WTC11 (cell line): ENCODE measurements at regions not wholly inside any gene's neighbourhood (a gene's known extent, or its start where the extent isn't known, plus 50 kb on each side); places are given as distances from the start of the nearest gene placed in this dataset.

Experiments
- ATF1 ChIP-seq: sonication (generic); formaldehyde crosslinking; IDR thresholded peaks from 2 replicates; pipeline ENCODE4 v1.8.1; 2023; ENCODE audit warnings: mild to moderate bottlenecking, moderate library complexity, missing genetic modification reagents
- CREB1 ChIP-seq: sonication (generic); formaldehyde crosslinking; IDR thresholded peaks from 2 replicates; pipeline ENCODE4 v1.8.0; 2023; ENCODE audit warnings: mild to moderate bottlenecking, missing genetic modification reagents
- IRF2 ChIP-seq: sonication (generic); formaldehyde crosslinking; IDR thresholded peaks from 2 replicates; pipeline ENCODE4 v1.8.0; 2022; ENCODE audit warnings: low read depth, missing genetic modification reagents, borderline replicate concordance
- NR1H2 ChIP-seq: sonication (generic); formaldehyde crosslinking; IDR thresholded peaks from 2 replicates; pipeline ENCODE4 v1.9.0; 2021; ENCODE audit warnings: mild to moderate bottlenecking, moderate library complexity, missing genetic modification reagents
- OVOL2 ChIP-seq: fragments of 250-450 bp; sonication (Bioruptor Pico); IDR thresholded peaks from 2 replicates; pipeline ENCODE4 v1.9.0; 2021; ENCODE audit warnings: mild to moderate bottlenecking, borderline replicate concordance
- ZNF121 ChIP-seq: sonication (generic); formaldehyde crosslinking; IDR thresholded peaks from 2 replicates; pipeline ENCODE4 v1.8.0; 2023; ENCODE audit warnings: missing genetic modification reagents
- TF ChIP-seq, protein P1 (sequence below): fragments of 200-600 bp; IDR thresholded peaks from 2 replicates; pipeline ENCODE4 v1.8.0; 2022; ENCODE audit warnings: antibody characterized with exemption
- TF ChIP-seq, protein P2 (sequence below): sonication (generic); formaldehyde crosslinking; IDR thresholded peaks from 2 replicates; pipeline ENCODE4 v1.8.1; 2022; ENCODE audit warnings: low read depth, missing genetic modification reagents, borderline replicate concordance
- TF ChIP-seq, protein P3 (sequence below): sonication (generic); formaldehyde crosslinking; conservative IDR thresholded peaks from 2 replicates; pipeline ENCODE4 v1.8.1; 2022; ENCODE audit warnings: mild to moderate bottlenecking, missing genetic modification reagents
- TF ChIP-seq, protein P4 (sequence below): sonication (generic); formaldehyde crosslinking; IDR thresholded peaks from 2 replicates; pipeline ENCODE4 v1.8.0; 2023; ENCODE audit warnings: mild to moderate bottlenecking, missing genetic modification reagents
- TF ChIP-seq, protein P5 (sequence below): fragments of 250-450 bp; sonication (Bioruptor Pico); IDR thresholded peaks from 2 replicates; pipeline ENCODE4 v2.1.2; 2022; ENCODE audit warnings: mild to moderate bottlenecking, moderate library complexity

DNA sequence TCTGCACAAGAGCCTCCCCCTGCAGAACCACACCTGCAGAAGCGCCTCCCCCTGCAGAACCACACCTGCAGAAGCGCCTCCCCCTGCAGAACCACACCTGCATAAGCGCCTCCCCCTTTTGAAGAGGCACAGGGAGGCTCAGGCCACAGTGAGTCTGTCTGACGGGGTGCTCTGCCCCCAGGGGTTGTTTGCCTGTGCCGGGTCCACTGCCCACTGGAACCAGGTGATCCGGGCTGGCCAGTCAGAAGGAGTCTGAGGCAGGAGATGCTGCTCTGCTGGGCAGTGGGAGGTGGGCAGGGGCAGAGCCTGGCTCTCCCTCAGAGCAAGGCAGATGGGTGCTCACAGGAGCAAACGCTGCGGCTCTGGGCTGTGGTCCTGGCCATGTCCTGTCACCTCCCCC, 60.8 kb upstream of the RNU6ATAC start:
- TF ChIP-seq, protein P1, sequence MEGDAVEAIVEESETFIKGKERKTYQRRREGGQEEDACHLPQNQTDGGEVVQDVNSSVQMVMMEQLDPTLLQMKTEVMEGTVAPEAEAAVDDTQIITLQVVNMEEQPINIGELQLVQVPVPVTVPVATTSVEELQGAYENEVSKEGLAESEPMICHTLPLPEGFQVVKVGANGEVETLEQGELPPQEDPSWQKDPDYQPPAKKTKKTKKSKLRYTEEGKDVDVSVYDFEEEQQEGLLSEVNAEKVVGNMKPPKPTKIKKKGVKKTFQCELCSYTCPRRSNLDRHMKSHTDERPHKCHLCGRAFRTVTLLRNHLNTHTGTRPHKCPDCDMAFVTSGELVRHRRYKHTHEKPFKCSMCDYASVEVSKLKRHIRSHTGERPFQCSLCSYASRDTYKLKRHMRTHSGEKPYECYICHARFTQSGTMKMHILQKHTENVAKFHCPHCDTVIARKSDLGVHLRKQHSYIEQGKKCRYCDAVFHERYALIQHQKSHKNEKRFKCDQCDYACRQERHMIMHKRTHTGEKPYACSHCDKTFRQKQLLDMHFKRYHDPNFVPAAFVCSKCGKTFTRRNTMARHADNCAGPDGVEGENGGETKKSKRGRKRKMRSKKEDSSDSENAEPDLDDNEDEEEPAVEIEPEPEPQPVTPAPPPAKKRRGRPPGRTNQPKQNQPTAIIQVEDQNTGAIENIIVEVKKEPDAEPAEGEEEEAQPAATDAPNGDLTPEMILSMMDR: no peak
- TF ChIP-seq, protein P2, sequence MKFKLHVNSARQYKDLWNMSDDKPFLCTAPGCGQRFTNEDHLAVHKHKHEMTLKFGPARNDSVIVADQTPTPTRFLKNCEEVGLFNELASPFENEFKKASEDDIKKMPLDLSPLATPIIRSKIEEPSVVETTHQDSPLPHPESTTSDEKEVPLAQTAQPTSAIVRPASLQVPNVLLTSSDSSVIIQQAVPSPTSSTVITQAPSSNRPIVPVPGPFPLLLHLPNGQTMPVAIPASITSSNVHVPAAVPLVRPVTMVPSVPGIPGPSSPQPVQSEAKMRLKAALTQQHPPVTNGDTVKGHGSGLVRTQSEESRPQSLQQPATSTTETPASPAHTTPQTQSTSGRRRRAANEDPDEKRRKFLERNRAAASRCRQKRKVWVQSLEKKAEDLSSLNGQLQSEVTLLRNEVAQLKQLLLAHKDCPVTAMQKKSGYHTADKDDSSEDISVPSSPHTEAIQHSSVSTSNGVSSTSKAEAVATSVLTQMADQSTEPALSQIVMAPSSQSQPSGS (CRISPR knock-in tag): no peak
- TF ChIP-seq, protein P3, sequence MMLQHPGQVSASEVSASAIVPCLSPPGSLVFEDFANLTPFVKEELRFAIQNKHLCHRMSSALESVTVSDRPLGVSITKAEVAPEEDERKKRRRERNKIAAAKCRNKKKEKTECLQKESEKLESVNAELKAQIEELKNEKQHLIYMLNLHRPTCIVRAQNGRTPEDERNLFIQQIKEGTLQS (CRISPR knock-in tag): no peak
- TF ChIP-seq, protein P4, sequence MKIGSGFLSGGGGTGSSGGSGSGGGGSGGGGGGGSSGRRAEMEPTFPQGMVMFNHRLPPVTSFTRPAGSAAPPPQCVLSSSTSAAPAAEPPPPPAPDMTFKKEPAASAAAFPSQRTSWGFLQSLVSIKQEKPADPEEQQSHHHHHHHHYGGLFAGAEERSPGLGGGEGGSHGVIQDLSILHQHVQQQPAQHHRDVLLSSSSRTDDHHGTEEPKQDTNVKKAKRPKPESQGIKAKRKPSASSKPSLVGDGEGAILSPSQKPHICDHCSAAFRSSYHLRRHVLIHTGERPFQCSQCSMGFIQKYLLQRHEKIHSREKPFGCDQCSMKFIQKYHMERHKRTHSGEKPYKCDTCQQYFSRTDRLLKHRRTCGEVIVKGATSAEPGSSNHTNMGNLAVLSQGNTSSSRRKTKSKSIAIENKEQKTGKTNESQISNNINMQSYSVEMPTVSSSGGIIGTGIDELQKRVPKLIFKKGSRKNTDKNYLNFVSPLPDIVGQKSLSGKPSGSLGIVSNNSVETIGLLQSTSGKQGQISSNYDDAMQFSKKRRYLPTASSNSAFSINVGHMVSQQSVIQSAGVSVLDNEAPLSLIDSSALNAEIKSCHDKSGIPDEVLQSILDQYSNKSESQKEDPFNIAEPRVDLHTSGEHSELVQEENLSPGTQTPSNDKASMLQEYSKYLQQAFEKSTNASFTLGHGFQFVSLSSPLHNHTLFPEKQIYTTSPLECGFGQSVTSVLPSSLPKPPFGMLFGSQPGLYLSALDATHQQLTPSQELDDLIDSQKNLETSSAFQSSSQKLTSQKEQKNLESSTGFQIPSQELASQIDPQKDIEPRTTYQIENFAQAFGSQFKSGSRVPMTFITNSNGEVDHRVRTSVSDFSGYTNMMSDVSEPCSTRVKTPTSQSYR (CRISPR knock-in tag): no peak
- TF ChIP-seq CREB1 (CRISPR knock-in tag) (no peak), ATF1 (CRISPR knock-in tag) (no peak), IRF2 (CRISPR knock-in tag) (no peak), OVOL2 (CRISPR knock-in tag) (no peak), ZNF121 (CRISPR knock-in tag) (no peak), NR1H2 (CRISPR knock-in tag) (no peak)
- TF ChIP-seq, protein P5, sequence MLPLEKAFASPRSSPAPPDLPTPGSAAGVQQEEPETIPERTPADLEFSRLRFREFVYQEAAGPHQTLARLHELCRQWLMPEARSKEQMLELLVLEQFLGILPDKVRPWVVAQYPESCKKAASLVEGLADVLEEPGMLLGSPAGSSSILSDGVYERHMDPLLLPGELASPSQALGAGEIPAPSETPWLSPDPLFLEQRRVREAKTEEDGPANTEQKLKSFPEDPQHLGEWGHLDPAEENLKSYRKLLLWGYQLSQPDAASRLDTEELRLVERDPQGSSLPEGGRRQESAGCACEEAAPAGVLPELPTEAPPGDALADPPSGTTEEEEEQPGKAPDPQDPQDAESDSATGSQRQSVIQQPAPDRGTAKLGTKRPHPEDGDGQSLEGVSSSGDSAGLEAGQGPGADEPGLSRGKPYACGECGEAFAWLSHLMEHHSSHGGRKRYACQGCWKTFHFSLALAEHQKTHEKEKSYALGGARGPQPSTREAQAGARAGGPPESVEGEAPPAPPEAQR (CRISPR knock-in tag): no peak
